ENCODE measurements at regions not wholly inside any gene's neighbourhood (a gene's known extent, or its start where the extent isn't known, plus 50 kb on each side); places are given as distances from the start of the nearest gene placed in this dataset.
"Not testable (repeated sequence)": the region's sequence is repeated elsewhere in the genome, so short reads cannot be mapped to it uniquely, and the experiment has no call there.

- not testable (repeated sequence) for TF ChIP-seq CTCF (IDR thresholded peaks at IDR 0.05); MAZ (IDR thresholded peaks at IDR 0.05; ENCODE audit: borderline replicate concordance, low read depth, low read length); ZFP36 (IDR thresholded peaks at IDR 0.05; ENCODE audit: borderline replicate concordance, partially characterized antibody); RAD21 (conservative IDR thresholded peaks at IDR 0.05 in 1 of 2, IDR thresholded peaks at IDR 0.05 in 1 of 2); TFCP2L1 (CRISPR knock-in tag; IDR thresholded peaks at IDR 0.05)
Measured at GRCh38 chr12:83226960-83227359, 540.3 kb downstream of the TMTC2 start.

Data from A549 (cell line).